NCI-H69 (cell line): ENCODE measurements at regions not wholly inside any gene's neighbourhood (a gene's known extent, or its start where the extent isn't known, plus 50 kb on each side); places are given as distances from the start of the nearest gene placed in this dataset.

ENCODE experiments used
- DNase-seq: peaks from one replicate; lab custom pipeline; 2025; lab: John Stamatoyannopoulos, UW

DNA sequence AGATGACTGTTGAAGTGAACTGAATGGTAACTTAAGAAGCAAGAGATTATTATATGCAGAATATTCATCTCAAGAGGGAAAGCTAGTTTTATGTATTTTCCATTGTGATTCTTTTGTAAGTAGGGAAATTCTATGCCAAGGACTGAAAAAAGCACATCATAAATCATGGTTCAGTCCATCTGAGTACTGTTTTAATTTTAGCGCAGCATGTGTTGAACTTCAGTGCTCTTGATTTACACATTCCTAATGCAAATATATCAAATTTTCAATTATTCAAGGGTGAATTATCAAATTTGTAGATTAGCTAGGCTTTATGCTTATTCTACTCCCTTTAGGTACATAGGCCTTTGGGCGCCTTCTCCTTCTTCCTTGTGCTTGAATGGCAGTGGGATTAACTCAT is 50.3 kb upstream of the TCF12 start:
- DNase-seq = peak; percentile 64

DNA sequence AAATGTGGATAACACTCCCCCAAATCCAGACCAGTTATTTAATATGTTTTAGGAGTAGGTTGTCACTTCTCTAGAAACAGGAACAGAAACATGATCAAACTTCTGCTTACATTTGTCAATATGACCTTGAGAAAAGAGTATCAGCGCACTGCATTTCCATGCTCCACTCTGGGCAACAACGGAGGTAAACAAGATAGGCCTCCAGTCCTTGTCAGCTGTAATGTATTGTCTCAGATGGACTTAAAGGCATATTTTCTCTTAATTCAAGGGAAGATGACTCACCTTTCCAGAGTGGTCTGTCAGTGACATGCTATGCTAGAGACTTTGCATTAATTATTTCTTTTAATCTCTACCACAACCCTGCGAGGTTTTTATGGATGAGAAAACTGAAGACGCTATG is 51.6 kb upstream of the TCF12 start:
- peak; percentile 5 for DNase-seq

DNA sequence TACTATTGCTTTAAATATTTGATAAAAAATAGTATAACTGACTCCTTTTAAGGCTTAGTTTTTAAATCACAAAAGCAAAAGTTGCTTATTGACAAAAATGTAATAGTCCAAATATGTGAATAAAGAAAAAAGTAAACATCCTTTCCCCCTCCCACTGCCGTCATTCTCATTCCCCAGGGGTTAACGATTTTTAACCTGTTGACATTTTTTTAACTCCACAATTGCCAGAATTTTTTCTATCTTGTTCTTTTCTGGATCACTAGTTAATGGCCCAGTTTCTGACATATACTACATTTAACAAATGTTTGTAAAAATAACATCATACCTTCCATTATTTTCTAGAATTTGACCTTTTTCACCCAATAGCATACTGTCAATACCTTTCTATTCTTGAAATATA is 60.6 kb upstream of the TCF12 start:
- DNase-seq = peak; percentile 36

DNA sequence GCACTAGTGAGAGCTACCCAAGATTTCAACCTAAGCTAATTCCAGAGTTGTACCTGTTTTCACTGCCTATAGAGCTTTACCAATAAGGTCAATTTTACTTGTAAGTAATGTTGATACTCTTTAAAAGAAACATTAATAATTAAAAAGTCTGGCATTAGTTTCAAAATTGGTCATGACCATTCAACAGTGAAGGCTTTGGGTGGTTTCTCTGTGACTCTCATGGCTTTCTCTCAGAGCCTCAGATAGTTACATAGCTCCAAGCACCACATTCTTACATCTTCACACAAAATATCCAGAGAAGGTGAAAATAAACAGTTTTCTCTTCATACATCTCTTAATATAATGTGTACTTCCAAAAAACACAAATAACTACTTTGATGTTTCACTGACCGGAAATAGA is 61.5 kb upstream of the TCF12 start:
- DNase-seq = no peak

DNA sequence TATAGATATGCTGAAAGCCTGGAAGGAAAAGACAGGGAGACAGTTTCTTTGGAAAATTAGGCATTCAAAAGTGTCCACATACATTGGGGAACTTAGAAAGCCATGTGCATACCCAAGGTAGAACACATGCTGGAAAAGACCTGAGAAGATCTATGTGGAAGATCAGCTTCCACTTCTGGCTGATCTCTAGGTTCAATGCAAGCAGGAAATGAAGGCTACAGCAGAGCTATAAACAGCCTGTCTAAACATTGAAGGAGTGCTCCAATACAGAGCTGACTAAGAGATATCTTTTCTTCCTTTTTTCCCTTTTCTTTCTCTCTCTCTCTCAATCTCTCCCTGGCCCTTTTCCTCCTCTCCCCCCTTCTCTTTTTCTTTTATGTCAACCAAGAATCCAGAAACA is 73.6 kb upstream of the TCF12 start:
- peak; percentile 5 for DNase-seq

DNA sequence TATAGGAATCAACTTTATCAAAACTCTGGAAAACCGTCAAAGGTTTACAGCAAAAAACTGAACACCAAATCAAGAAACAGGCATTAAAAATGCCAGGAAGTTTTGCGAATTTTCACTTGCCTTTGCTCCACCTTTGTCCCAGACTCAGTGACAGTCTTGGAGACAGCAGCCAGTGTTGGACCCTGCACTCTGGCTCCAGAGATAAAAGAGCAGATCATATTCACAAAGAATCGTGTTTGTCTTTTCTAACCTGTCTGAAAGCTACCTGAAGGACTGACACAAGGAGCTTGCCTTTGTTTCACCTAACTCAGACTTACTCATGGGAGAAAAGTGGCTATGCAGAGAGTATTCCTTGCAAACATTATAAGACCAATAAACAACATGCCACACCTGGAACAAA is 74.0 kb upstream of the TCF12 start:
- no peak for DNase-seq

DNA sequence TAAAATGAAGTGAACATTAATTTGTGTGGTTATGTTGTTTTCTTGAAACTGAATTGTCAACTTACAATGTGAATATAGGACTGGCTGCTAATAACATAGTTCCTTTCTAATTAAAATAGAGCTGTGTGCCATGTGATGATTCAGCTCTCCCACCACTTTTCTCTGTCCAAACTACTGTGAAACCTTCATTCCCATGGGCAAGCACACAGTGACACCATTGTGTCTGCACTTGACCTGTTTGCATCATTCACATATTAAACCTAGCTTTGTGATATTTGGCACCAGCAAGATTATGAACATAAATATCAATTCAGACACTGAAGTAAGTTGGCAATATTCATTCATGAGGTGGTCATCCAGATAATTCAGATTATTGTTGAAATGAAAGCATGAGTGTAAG is 78.8 kb upstream of the TCF12 start:
- no peak for DNase-seq

DNA sequence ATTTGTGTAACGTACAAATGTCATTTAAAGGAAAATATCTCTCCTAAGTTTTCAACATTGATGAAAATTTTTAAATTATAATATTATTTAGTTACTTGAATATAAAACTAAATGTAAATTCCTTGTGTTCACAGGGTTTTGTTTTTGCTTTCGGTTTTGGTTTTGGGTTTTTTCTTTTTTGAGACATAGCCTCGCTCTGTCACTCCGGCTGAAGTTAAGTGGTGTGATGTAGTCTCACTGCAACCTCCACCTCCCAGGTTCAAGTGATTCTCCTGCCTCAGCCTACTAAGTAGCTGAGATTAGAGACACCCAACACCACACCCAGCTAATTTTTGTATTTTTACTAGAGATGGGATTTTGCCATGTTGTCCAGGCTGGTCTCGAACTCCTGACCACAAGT is 79.3 kb upstream of the TCF12 start:
- DNase-seq = no peak

DNA sequence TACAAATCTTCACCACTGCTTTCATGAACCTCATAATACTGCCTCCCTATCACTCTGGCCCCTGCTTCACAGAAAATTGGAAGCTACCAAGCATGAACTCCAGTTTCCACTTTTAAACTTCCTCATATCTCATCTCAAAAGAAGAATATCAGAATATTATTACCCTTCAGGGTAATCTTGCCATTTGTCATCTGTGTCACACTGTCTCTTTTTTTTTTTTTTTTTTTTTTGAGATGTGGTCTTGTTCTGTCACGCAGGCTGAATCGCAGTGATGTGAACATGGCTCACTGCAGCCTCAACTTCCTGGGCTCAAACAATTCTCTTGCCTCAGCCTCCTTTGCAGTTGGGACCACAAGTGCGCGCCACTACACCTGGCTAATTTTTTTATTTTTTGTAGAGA is 80.4 kb upstream of the TCF12 start:
- no peak for DNase-seq

DNA sequence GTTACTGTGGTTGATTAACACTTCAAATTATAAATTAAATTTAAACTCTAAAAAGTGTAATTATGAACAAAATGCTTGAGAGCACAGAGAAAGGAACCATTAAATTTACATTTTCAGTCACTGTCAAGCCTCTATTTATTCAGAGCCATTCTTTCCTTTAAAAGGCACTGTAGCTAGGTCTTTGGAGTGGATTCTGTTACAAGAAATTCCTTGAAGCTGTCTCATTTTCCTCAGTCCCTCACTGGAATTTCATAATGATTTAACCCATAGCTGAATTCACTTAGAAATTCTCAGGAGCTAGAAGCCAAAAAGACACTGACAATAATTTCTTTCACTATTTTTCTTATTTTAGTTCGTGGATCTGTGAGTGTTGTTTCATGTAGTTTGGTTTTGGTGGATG is 81.2 kb upstream of the TCF12 start:
- DNase-seq = no peak

DNA sequence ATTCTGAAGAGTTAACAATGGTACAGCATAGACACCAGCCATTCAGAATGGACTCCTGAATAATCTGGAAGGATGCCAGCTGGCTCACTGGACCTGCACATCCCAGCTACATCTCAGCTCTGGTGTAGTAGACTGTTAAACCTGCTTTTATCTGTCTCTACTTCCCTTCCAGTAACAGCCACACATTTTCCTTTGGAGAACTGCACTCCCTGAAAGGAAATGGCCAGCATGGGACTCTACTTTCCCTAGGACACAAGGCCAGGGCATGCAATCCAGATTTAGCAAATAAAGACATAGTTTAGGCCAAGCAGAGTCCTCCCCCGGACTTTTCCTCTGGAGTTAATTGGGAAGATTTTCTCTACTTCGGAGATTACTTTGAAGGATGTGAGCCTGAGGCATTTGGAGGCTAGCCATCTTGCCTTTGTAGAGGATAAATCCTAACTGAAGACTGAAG is 82.7 kb upstream of the TCF12 start:
- peak; percentile 51 for DNase-seq

DNA sequence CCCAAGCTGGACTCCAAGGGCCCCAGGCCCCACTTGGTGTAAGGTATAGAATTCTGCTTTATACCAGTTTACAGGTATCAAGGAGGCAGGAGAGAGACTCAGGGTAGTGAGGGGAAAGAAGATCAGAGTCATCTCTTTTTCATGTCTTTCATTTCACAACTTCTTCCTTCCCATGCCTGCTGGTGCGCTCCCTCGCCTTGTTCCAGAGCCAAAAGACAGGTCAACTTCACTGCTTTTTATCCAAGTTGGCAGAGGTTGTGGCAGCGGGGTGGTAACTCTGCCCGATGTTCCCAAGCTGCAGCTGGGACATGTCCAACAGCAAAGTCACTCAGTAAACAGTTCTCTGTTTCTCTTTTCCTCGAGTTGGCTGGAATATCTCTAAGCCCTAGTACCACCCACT is 86.3 kb upstream of the TCF12 start:
- no peak for DNase-seq

DNA sequence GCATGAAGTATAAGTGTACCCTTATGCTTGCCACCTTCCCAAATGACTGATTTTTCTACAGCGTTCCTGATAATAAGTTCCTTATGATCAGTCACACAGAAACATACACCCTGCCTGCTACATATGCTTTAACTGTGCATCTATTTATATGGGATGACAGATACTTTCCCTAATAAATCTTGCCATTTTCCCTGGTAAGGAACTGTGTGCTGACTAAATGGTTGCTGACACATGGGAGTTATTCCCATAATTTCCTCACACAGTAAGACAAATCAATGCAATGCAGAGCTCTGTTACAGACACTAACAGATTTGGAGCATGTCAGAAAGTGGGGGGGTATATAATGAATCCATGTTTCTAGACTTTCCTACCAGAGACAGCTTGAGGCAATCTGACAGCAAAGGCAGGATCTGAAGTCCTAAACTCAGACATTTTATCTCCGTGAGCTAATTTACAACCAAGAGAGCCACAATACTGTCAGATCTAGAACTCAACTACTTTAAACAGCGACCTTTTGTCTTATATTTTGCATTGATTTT is 86.9 kb upstream of the TCF12 start:
- DNase-seq = no peak

DNA sequence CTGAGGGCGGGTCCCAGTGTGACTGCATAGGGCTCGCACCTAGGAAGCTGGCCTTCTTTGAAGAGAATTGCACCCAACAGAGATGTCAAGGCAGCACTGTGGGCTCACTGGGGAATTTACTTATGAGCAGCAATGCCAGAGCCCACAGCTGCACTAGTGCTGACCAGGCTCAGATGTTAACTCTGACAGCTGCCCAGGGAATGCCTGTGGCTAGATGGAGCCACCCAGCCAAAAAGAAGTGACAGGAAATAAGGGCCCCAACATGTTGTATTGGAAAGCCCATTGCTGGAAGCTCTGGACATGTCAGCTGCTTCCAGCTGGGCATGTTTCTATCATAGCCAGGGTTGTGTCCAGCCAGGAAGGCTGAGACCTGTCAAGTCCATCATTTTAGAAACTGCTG is 90.9 kb upstream of the ZNF280D start:
- no peak for DNase-seq

DNA sequence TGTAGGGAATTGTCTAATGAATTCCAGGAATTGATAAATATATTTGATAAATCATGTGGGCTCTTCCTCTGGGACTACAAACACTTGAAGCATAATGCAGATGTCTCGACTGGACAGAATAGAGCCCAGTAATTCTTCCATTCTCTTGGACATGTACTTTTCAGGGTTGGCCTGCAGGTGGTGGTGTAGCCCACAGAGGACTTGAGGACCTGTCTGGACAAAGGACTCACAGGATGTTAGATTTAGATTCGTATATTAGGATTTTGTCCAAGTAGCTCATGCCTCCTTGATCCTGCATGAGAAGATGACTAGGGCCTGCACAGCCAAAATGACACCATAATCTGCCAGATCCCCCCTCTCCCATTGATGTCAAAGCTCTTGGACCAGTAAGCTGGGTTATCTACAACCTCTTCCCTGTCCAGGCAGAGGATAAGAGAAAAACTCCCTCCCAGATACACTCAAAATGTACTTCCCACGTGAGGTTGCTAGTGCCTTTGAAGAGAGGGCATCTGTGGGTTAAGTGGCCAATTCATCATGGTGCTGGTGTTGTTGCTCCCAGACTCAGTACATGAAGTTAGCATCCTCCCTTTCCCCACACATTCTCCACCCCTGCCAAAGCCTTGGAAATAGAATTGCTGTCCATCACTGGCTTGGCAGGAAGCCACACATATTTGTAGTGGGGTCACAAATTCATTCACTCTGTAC is 88.6 kb upstream of the ZNF280D start:
- DNase-seq = peak; percentile 62

DNA sequence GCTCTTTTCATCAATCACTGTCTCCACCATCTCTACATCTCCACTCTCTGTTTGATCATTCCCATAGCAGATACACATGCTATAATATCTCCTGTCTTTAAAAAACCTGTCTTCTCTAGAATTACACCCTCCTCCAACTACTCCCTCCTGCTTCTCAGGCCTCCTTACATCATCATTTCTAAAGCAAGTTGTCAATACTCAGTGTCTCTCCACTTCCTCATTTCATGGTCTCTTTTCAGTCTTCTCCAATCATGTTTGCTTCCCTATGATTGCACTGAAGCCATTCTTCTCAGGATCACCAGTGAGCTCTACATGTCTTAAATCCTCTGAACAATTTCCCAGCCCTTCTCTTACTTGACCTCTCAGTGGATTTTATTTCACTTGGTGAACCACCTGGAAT is 87.0 kb upstream of the ZNF280D start:
- DNase-seq = no peak

DNA sequence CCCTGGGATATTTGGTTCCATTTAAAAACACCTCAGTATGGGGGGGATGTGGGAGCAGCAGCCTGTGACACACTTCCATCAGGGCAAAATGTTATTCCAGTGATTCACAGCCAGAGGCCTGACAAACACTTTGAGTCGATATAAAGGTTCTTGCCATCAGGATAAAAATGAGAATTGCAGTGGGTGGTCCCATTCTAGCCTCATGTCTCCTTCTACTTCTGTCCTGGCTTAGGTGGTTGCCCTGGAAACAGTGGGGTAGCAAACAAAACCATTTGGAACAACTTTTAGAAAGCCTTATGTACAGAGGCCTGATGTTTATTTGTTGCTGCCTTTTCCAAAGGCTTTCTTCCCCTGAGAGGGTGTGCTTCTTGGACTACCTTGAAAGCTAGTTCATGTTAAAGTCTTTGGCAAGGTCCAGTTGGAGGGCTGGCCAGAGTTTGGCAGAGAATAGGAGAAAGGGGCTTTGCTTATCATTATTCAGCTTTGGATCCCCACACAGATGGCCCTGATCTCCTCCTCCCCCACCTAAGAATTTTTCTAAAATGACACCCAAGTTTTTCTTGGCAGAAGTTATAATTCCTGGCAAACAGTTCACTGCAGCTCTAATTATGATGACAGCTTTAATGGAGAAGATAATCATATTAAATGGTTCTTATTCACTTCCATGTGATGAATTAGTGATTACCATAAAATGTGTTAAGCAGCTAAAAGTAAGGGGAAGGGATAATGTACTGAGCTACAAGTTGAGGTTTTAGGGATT is 84.2 kb upstream of the ZNF280D start:
- DNase-seq = no peak

DNA sequence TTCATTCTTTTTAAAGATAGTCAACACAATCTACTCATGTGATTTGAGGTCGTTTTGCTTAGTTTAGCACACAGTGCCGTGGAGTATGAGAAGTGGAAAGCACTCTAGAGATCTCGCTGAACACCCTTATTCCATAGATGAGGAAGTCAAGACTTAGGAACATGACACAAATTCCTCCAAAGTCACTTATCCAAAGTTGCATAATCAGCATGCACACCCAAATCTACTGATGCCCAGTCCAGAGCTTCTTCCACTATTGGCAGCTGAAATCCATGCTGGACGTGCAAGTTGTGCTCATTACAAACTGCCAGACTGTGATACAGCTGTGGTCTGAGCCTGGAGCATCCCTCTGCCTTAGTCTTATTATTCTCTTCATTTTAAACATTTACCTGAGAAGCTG is 83.5 kb upstream of the ZNF280D start:
- DNase-seq = no peak

DNA sequence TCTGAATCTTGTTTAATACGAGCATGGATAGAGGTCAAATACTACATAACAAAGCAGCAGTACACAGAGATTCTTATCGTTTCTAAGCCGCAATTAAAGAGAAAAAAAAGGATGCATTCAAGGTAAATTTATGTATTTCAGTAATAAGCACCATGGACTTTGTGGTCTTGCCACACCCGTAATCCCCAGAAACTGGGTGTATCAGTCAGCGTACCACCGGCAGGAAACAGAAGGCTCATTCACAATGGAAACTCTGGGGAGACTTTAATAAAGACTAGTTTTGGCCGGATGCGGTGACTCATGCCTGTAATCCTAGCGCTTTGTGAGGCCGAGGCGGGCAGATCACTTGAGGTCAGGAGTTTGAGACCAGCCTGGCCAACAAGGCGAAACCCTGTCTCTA is 81.9 kb upstream of the ZNF280D start:
- no peak for DNase-seq

DNA sequence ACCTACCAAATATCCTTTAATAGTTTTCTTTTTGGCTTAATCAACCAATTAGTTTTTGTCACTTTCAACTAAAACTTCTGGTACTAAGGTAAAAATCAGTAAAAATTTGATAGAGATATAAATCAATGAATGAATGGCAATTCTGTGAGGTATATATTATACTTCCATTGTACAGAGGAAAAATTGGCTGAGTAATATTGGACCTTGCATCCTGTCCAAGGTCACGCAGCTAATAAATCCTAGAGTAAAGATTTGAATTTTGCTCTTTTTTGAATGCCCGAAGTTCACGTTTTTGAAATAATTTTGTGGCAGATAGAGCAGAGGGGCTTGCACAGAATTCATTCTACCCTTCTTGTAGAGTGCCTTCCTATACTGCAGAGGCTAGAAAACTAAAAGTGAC is 81.1 kb upstream of the ZNF280D start:
- no peak for DNase-seq

DNA sequence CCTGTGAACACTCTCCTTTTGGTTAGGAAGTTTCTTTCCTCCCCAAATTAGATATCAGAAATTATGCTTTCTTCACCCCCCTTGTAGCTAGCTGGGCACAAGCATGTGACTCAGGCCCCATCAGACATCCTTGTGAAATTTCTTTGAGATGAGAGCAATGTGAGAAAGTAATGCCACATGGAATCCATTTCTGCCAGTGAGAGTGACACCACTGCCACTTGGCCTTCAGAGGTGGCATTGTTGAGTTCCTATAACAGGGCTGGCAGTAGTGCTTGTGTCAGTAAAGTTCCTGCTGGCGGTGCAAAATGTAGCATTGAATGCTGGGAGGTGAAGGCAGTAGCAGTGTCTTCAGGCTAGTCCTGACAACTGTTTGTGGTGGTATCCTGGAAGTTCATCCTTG is 80.7 kb upstream of the ZNF280D start:
- no peak for DNase-seq

DNA sequence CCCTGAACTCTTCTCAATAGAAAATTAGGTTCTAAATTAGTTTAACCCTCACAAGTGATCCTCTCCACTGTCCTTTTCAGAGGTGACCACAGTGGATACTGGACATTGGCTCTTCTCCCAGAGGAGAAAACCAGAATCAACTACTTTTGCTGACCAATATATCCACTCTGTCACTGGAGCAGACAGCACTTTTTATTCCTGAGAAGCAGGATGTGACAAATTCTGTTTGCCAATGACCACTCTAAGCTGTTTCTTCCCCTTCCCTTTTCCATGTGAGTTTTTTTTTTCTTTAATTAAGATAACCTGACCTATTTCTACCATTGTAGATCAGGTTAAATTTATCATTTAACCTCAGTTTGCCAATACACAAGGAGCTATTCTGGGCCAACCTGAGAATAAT is 79.7 kb upstream of the ZNF280D start:
- DNase-seq = no peak

DNA sequence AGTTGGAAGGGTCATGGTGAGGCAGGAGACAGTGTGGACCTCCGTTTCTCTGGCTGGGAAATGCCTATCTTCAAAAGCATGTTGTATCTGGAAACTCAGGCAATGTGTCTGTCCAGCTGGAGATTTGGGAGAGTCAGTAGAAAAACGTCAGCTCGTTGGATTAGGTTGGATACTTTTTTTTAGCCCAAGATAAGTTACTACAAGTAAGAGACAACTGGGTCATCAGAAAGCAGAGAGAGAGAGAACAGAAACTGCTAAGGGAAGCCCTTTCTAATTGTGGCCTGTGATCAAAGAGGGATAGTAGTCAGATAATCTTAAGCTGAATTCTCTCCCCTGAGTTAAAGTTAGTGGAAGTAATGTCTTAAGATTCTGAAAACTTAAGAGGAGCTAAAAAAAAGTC is 78.9 kb upstream of the ZNF280D start:
- no peak for DNase-seq

DNA sequence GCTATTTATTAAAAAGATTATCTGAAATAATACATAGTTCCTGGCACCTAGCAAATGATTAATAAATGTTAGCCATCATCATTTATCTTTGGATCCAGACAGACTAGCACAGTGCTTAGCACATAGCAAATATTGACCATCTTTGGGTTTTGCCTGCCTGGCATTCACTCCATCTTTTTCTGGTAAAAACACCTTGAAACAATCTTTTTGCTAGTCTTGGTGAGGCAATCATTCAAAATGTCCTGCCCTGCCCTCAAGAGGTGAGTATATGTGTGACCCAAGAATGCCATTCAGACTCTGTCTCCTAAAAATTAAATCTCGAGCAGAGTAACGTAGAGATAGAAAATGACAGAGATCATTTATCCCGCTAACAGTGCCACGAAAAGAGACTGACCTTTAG is 78.3 kb upstream of the ZNF280D start:
- DNase-seq = no peak
